ENCODE measurements at regions not wholly inside any gene's neighbourhood (a gene's known extent, or its start where the extent isn't known, plus 50 kb on each side); places are given as distances from the start of the nearest gene placed in this dataset.

- Histone ChIP-seq H4K20me1 (ENCODE audit: insufficient read depth, low read length) (no peaks in the 10 kb centered on the region), H3K27ac (ENCODE audit: low read length) (no peak overlapping the region), H3K4me2 (ENCODE audit: low read length) (no peak overlapping the region), H3K9ac (ENCODE audit: low read length) (no peak overlapping the region), H2AFZ (ENCODE audit: low read depth, low read length) (no peak overlapping the region), H3K36me3 (replicated peaks; ENCODE audit: low read depth, low read length) (no peaks in the 10 kb centered on the region), H3K79me2 (ENCODE audit: low read length) (no peaks in the 10 kb centered on the region), H3K9me3 (ENCODE audit: insufficient read depth, low read length) (no peaks in the 10 kb centered on the region), H3K27me3 (ENCODE audit: low read depth, low read length) (no peaks in the 10 kb centered on the region), H3K4me3 (ENCODE audit: low read length) (no peak overlapping the region), H3K4me1 (ENCODE audit: low read length) (no peaks in the 10 kb centered on the region)
- TF ChIP-seq EZH2phosphoT487 (IDR thresholded peaks at IDR 0.05; ENCODE audit: low read depth), result no peak
- no peak for TF ChIP-seq CTCF (IDR thresholded peaks at IDR 0.05; ENCODE audit: low read depth, low read length)
Observed at GRCh38 chr3:26068890-26069289, 279.0 kb downstream of the OXSM start.

GRCh38 chr3:26070854-26071253, 281.0 kb downstream of the OXSM start:
- no peak overlapping the region for H3K27ac ChIP-seq (ENCODE audit: low read length)
- H3K36me3 ChIP-seq (replicated peaks; ENCODE audit: low read depth, low read length), result no peaks in the 10 kb centered on the region
- no peak overlapping the region for H3K9ac ChIP-seq (ENCODE audit: low read length)

GRCh38 chr3:26074080-26074479, 284.2 kb downstream of the OXSM start:
- no peaks in the 10 kb centered on the region for H3K4me1 ChIP-seq (ENCODE audit: low read length)
- no peaks in the 10 kb centered on the region for H3K36me3 ChIP-seq (replicated peaks; ENCODE audit: low read depth, low read length)
- H3K79me2 ChIP-seq (ENCODE audit: low read length), result no peaks in the 10 kb centered on the region
- H3K27ac ChIP-seq (ENCODE audit: low read length), result no peak overlapping the region
- no peak overlapping the region for H2AFZ ChIP-seq (ENCODE audit: low read depth, low read length)
- H4K20me1 ChIP-seq (ENCODE audit: insufficient read depth, low read length), result no peaks in the 10 kb centered on the region
- H3K4me2 ChIP-seq (ENCODE audit: low read length), result no peak overlapping the region
- H3K9ac ChIP-seq (ENCODE audit: low read length), result no peak overlapping the region
- no peaks in the 10 kb centered on the region for H3K9me3 ChIP-seq (ENCODE audit: insufficient read depth, low read length)
- H3K27me3 ChIP-seq (ENCODE audit: low read depth, low read length), result no peaks in the 10 kb centered on the region
- no peak overlapping the region for H3K4me3 ChIP-seq (ENCODE audit: low read length)
- TF ChIP-seq CTCF (IDR thresholded peaks at IDR 0.05; ENCODE audit: low read depth, low read length), result no peak
- no peak for TF ChIP-seq EZH2phosphoT487 (IDR thresholded peaks at IDR 0.05; ENCODE audit: low read depth)

More at GRCh38 chr3:26070854-26071253, 281.0 kb downstream of the OXSM start:
- Histone ChIP-seq H3K4me1 (ENCODE audit: low read length) (no peaks in the 10 kb centered on the region), H2AFZ (ENCODE audit: low read depth, low read length) (no peak overlapping the region), H3K4me3 (ENCODE audit: low read length) (no peak overlapping the region), H4K20me1 (ENCODE audit: insufficient read depth, low read length) (no peaks in the 10 kb centered on the region), H3K9me3 (ENCODE audit: insufficient read depth, low read length) (no peaks in the 10 kb centered on the region), H3K27me3 (ENCODE audit: low read depth, low read length) (no peaks in the 10 kb centered on the region), H3K79me2 (ENCODE audit: low read length) (no peaks in the 10 kb centered on the region), H3K4me2 (ENCODE audit: low read length) (no peak overlapping the region)
- TF ChIP-seq CTCF (IDR thresholded peaks at IDR 0.05; ENCODE audit: low read depth, low read length), result no peak
- TF ChIP-seq EZH2phosphoT487 (IDR thresholded peaks at IDR 0.05; ENCODE audit: low read depth), result no peak

- Histone ChIP-seq H3K4me2 (ENCODE audit: low read length) (no peak overlapping the region), H3K27me3 (ENCODE audit: low read depth, low read length) (no peaks in the 10 kb centered on the region), H3K9ac (ENCODE audit: low read length) (no peak overlapping the region), H3K4me1 (ENCODE audit: low read length) (no peaks in the 10 kb centered on the region), H3K4me3 (ENCODE audit: low read length) (no peak overlapping the region), H4K20me1 (ENCODE audit: insufficient read depth, low read length) (no peaks in the 10 kb centered on the region), H2AFZ (ENCODE audit: low read depth, low read length) (no peak overlapping the region), H3K9me3 (ENCODE audit: insufficient read depth, low read length) (no peaks in the 10 kb centered on the region), H3K36me3 (replicated peaks; ENCODE audit: low read depth, low read length) (no peaks in the 10 kb centered on the region), H3K27ac (ENCODE audit: low read length) (no peak overlapping the region), H3K79me2 (ENCODE audit: low read length) (no peaks in the 10 kb centered on the region)
- TF ChIP-seq CTCF (IDR thresholded peaks at IDR 0.05; ENCODE audit: low read depth, low read length), result no peak
- TF ChIP-seq EZH2phosphoT487 (IDR thresholded peaks at IDR 0.05; ENCODE audit: low read depth), result no peak
Observed at GRCh38 chr3:26078539-26078938, 288.6 kb downstream of the OXSM start.

Data from OCI-LY3 (cell line).